Endothelial cell of umbilical vein (primary cell): ENCODE measurements at regions not wholly inside any gene's neighbourhood (a gene's known extent, or its start where the extent isn't known, plus 50 kb on each side); places are given as distances from the start of the nearest gene placed in this dataset.

Experiments used
- BruUV-seq: library from RNA; stranded (reverse); fragments of 400-500 nt; replicated peaks from 2 replicates; lab custom pipeline; 2021; lab: Mats Ljungman, UMichigan
- CTCF ChIA-PET: fragments of 300-600, 350-600 bp; sonication (Branson Sonifier 250); formaldehyde crosslinking; loops from one replicate; lab custom pipeline; 2021; ENCODE audit warnings: antibody characterized with exemption, inconsistent platforms; lab: Charles Lee
- POLR2A ChIA-PET: fragments of 300-600, 350-600 bp; sonication (Branson Sonifier 250); formaldehyde crosslinking; loops from one replicate; lab custom pipeline; 2021; ENCODE audit warnings: antibody characterized with exemption, inconsistent platforms; lab: Charles Lee
- DNase-seq: peaks from one replicate; pipeline ENCODE4 v3.0.0-alpha.2; 2011; ENCODE audit warnings: low read depth, low spot score
- FAIRE-seq: peaks from 2 replicates; lab custom pipeline; 2011; peaks lifted over from hg19 to GRCh38; lab: Jason Lieb, UNC
- H2AFZ ChIP-seq: 2 replicates; pipeline ENCODE4 v1.6.0; 2012; ENCODE audit warnings: low read depth, low read length, control low read depth, inconsistent platforms
- H3K27ac ChIP-seq: 2 replicates; pipeline ENCODE4 v1.5.1; 2011; ENCODE audit warnings: low read depth, mild to moderate bottlenecking, control low read depth, low read length, moderate library complexity; ENCODE audit not compliant: insufficient read depth
- H3K27me3 ChIP-seq, 2 experiments: 2 replicates each; pipeline versions ENCODE4 v1.6.0 to v1.6.1; 2011; ENCODE audit warnings: low read length in 2 of 2, mixed read lengths in 1 of 2; ENCODE audit not compliant: control insufficient read depth in 2 of 2, insufficient read depth in 2 of 2
- H3K36me3 ChIP-seq, 2 experiments: 2 replicates in 1 of 2; 3 replicates in 1 of 2; pipeline ENCODE4 v1.5.1; 2011; ENCODE audit warnings: low read length in 2 of 2, mild to moderate bottlenecking in 1 of 2, moderate library complexity in 1 of 2; ENCODE audit not compliant: control insufficient read depth in 2 of 2, insufficient read depth in 2 of 2; ENCODE audit errors: extremely low read depth in 1 of 2
- H3K4me1 ChIP-seq: 3 replicates; pipeline ENCODE4 v1.5.1; 2011; ENCODE audit warnings: mild to moderate bottlenecking, low read length; ENCODE audit not compliant: control insufficient read depth, insufficient read depth; ENCODE audit errors: extremely low read depth
- H3K4me2 ChIP-seq: 2 replicates; pipeline ENCODE4 v1.6.1; 2011; ENCODE audit warnings: low read length, control low read depth, mixed read lengths; ENCODE audit not compliant: insufficient read depth
- H3K4me3 ChIP-seq, 3 experiments: fragments of 200-600 bp in 1 of 3; sonication (generic), shearing (Covaris generic) in 1 of 3; replicated peaks in 1 of 3; 2 replicates each; pipeline ENCODE4 v1.5.1; 2011 to 2016; ENCODE audit warnings: control low read depth in 3 of 3, low read length in 3 of 3, mild to moderate bottlenecking in 2 of 3, inconsistent platforms in 1 of 3, low read depth in 1 of 3, moderate library complexity in 1 of 3; ENCODE audit not compliant: insufficient read depth in 1 of 3
- H3K79me2 ChIP-seq: 2 replicates; pipeline ENCODE4 v1.6.0; 2012; ENCODE audit warnings: low read length, inconsistent platforms; ENCODE audit not compliant: control insufficient read depth, insufficient read depth
- H3K9ac ChIP-seq: replicated peaks from 2 replicates; pipeline ENCODE3; 2011; ENCODE audit warnings: low read length, control low read depth; ENCODE audit not compliant: insufficient read depth; ENCODE audit errors: extremely low read depth
- H3K9me1 ChIP-seq: replicated peaks from 3 replicates; pipeline ENCODE4 v1.6.0; 2011; ENCODE audit warnings: mild to moderate bottlenecking, low read length; ENCODE audit not compliant: control insufficient read depth, insufficient read depth; ENCODE audit errors: extremely low read depth
- H3K9me3 ChIP-seq: replicated peaks from 2 replicates; pipeline ENCODE4 v1.5.1; 2012; ENCODE audit warnings: low read length, inconsistent platforms; ENCODE audit not compliant: control insufficient read depth, insufficient read depth
- H4K20me1 ChIP-seq: replicated peaks from 2 replicates; pipeline ENCODE3; 2011; ENCODE audit warnings: mild to moderate bottlenecking, low read length; ENCODE audit not compliant: control insufficient read depth, insufficient read depth; ENCODE audit errors: extremely low read depth
- CTCF ChIP-seq, 2 donors: IDR thresholded peaks; 1 replicate in 1 of 2; 2 replicates in 1 of 2; pipeline ENCODE4 v1.5.1; 2011; ENCODE audit warnings: low read length in 2 of 2, mild to moderate bottlenecking in 2 of 2, moderate library complexity in 2 of 2, control low read depth in 1 of 2, inconsistent platforms in 1 of 2, low read depth in 1 of 2; ENCODE audit not compliant: insufficient read depth in 1 of 2; ENCODE audit errors: extremely low read depth in 1 of 2
- EZH2 ChIP-seq: IDR thresholded peaks from 2 replicates; pipeline ENCODE4 v1.6.1; 2012; ENCODE audit warnings: borderline replicate concordance, low read depth, mild to moderate bottlenecking, moderate library complexity, low read length, inconsistent platforms; ENCODE audit not compliant: severe bottlenecking
- FOS ChIP-seq: IDR thresholded peaks from 2 replicates; pipeline ENCODE4 v1.6.1; 2011; ENCODE audit warnings: mild to moderate bottlenecking, low read length, moderate library complexity, borderline replicate concordance; ENCODE audit not compliant: insufficient read depth
- GATA2 ChIP-seq: IDR thresholded peaks from 2 replicates; pipeline ENCODE4 v1.7.0; 2011; ENCODE audit warnings: low read depth, mild to moderate bottlenecking, moderate library complexity, mixed read lengths, low read length; ENCODE audit not compliant: insufficient read length, insufficient read depth
- JUN ChIP-seq: IDR thresholded peaks from 2 replicates; pipeline ENCODE4 v1.6.1; 2011; ENCODE audit warnings: borderline replicate concordance, low read depth; ENCODE audit not compliant: insufficient read length, insufficient read depth
- MYC ChIP-seq: IDR thresholded peaks from one replicate; pipeline ENCODE4 v1.6.1; 2011; ENCODE audit warnings: mild to moderate bottlenecking, low read depth, low read length
- POLR2A ChIP-seq: IDR thresholded peaks from 2 replicates; pipeline ENCODE4 v1.6.1; 2012; ENCODE audit warnings: low read depth, mild to moderate bottlenecking, control low read depth, low read length
- POLR2AphosphoS5 ChIP-seq: IDR thresholded peaks from 2 replicates; pipeline ENCODE4 v1.6.1; 2012; ENCODE audit warnings: low read depth, mild to moderate bottlenecking, control low read depth, low read length, moderate library complexity; ENCODE audit not compliant: insufficient read depth
- dilution Hi-C: fragments of 300-500 bp; cut with MboI; formaldehyde crosslinking; loops from one replicate; pipeline ENCODE4 v1.15.0; 2019; ENCODE audit warnings: low sequenced_read_pairs; ENCODE audit not compliant: extremely low pct_ligation_motif_present
- intact Hi-C: fragments of 100-400 bp; cut with micrococcal nuclease; formaldehyde crosslinking; loops from one replicate; pipeline ENCODE4 v1.10.0; 2022
- TF ChIP-seq, protein P1 (sequence below): IDR thresholded peaks from 2 replicates; pipeline ENCODE4 v1.6.1; 2011; ENCODE audit not compliant: insufficient read depth, insufficient read length

DNA sequence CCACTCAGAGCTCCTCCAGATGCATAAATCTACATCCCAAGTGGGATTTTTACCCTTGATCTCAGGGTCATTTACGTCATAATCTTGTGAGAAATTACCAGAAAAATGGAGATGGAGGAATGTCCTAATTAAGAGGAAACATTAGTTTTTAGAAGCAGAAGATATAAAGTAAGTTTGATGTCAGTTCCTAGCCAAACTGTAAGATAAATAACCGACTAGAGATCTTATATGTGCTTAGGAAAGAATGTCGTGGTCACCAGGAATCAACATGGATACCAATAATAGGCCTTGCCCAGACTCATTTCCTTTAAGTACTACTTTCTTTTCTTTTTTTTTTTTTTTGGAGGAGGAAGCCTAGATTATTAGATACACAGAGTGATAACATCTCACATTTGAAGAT lies 186.9 kb downstream of the UTRN start:
- dilution Hi-C loops (no loop called here), intact Hi-C loops (no loop called here)
- DNase-seq (no peak), FAIRE-seq (no peak)
- H3K36me3 ChIP-seq: peaks cover 13 to 17% of the 10 kb centered on the region in 2 experiments
- no peaks in the 10 kb centered on the region for H3K9me1 ChIP-seq
- H2AFZ ChIP-seq: no peak overlapping the region
- H3K4me1 ChIP-seq: no peaks in the 10 kb centered on the region
- no peak overlapping the region for H3K4me2 ChIP-seq
- H4K20me1 ChIP-seq: no peaks in the 10 kb centered on the region
- no peak overlapping the region for H3K27ac ChIP-seq
- BruUV-seq: no TSS peak
- H3K9me3 ChIP-seq: no peaks in the 10 kb centered on the region
- no peak overlapping the region for H3K4me3 ChIP-seq
- ChIA-PET POLR2A (no interaction called here), CTCF (interaction anchor here (0.9 to 1.7 kb wide), 3 partner anchors 10 to 25 kb away, joined by 3 to 5 read pairs (median 3); no protein-coding TSS in a partner anchor)
- TF ChIP-seq POLR2A (no peak), JUN (no peak), CTCF (IDR thresholded peaks at IDR 0.05; ENCODE audit: extremely low read depth in 1 of 2, insufficient read depth in 1 of 2, low read depth in 1 of 2, low read length in 2 of 2) (no peak), GATA2 (no peak)
- TF ChIP-seq, protein P1, sequence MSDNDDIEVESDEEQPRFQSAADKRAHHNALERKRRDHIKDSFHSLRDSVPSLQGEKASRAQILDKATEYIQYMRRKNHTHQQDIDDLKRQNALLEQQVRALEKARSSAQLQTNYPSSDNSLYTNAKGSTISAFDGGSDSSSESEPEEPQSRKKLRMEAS: no peak
- no peaks in the 10 kb centered on the region for H3K27me3 ChIP-seq
- no peak overlapping the region for H3K9ac ChIP-seq
- H3K79me2 ChIP-seq: no peaks in the 10 kb centered on the region

GRCh38 chr6:144474290-144474689 lies 189.2 kb downstream of the UTRN start:
- BruUV-seq: no TSS peak
- CTCF ChIA-PET: interaction anchor here (1.5 kb wide), 1 partner anchor 8 kb away, joined by 6 read pairs; no protein-coding TSS in a partner anchor
- intact Hi-C loops (no loop called here), dilution Hi-C loops (no loop called here)
- Histone ChIP-seq H3K79me2 (no peaks in the 10 kb centered on the region), H2AFZ (no peak overlapping the region), H3K9me1 (no peaks in the 10 kb centered on the region), H3K9ac (no peak overlapping the region), H3K4me2 (no peak overlapping the region), H4K20me1 (no peaks in the 10 kb centered on the region), H3K36me3 (peaks cover 12 to 20% of the 10 kb centered on the region in 2 experiments), H3K27ac (no peak overlapping the region), H3K4me3 (no peak overlapping the region), H3K27me3 (no peaks in the 10 kb centered on the region), H3K9me3 (no peaks in the 10 kb centered on the region), H3K4me1 (no peaks in the 10 kb centered on the region)
- TF ChIP-seq JUN (no peak), POLR2A (no peak), POLR2AphosphoS5 (no peak), CTCF (IDR thresholded peaks at IDR 0.05; ENCODE audit: extremely low read depth in 1 of 2, insufficient read depth in 1 of 2, low read depth in 1 of 2, low read length in 2 of 2) (no peak), MYC (no peak), EZH2 (no peak), GATA2 (no peak), FOS (no peak)
- TF ChIP-seq, protein P1: no peak
- DNase-seq (no peak), FAIRE-seq (no peak)
- POLR2A ChIA-PET: no interaction called here
